Heart left ventricle (tissue), 13 donors: ENCODE measurements at regions not wholly inside any gene's neighbourhood (a gene's known extent, or its start where the extent isn't known, plus 50 kb on each side); places are given as distances from the start of the nearest gene placed in this dataset.

Experiments
- CTCF ChIP-seq, 12 donors: fragments of 200-600 bp; sonication (generic) in 4 of 12; IDR thresholded peaks; one replicate each; pipeline versions ENCODE4 v1.5.0 to v1.8.0; 2018 to 2022; ENCODE audit warnings: antibody characterized with exemption in 12 of 12, mild to moderate bottlenecking in 5 of 12
- POLR2A ChIP-seq, 2 donors: fragments of 450-650 bp; IDR thresholded peaks; one replicate each; pipeline ENCODE4 v1.6.1; 2017; ENCODE audit warnings: antibody characterized with exemption in 2 of 2, mild to moderate bottlenecking in 2 of 2, moderate library complexity in 2 of 2
- donor health status: ischemic (EF 13 %, LVEDD 7.1; RV severe dilation, severe dysfunction).
- donor health status: DM: no; HTN: yes; CAD: no.
- donor health status: DM: no; HTN: no; CAD: no.
- donor health status: ischemic (EF 25% LVEDD 6.9; RV normal size, moderate dysfunction).
- donor health status: ischemic (EF 25% LVEDD 5.7; RV mildly dilated, moderate dysfunction).
- donor health status: ischemic (EF 35%, LVEDD 5.7; RV mildly dilated, moderate dysfunction).
- donor health status: nonischemic (EF 11% LVEDD 7.7; RV severe dilation, severe dysfunction).
- donor health status: DM: yes; HTN: yes; CAD: no.
- donor health status: PGD.
- donor health status: ischemic (EF 29% LVEDD 5.4; RV normal size, mild dysfunction).
- donor health status: nonischemic (EF 23%, LVEDD 6.1; RV moderate dilation, normal function).

- no peak for TF ChIP-seq CTCF (IDR thresholded peaks at IDR 0.05)
- TF ChIP-seq POLR2A (IDR thresholded peaks at IDR 0.05) = no peak
Measured at GRCh38 chr7:39896840-39897239, 53.2 kb upstream of the CDK13 start.
